ENCODE measurements at regions not wholly inside any gene's neighbourhood (a gene's known extent, or its start where the extent isn't known, plus 50 kb on each side); places are given as distances from the start of the nearest gene placed in this dataset.
"Not testable (repeated sequence)": the region's sequence is repeated elsewhere in the genome, so short reads cannot be mapped to it uniquely, and the experiment has no call there.

DNA sequence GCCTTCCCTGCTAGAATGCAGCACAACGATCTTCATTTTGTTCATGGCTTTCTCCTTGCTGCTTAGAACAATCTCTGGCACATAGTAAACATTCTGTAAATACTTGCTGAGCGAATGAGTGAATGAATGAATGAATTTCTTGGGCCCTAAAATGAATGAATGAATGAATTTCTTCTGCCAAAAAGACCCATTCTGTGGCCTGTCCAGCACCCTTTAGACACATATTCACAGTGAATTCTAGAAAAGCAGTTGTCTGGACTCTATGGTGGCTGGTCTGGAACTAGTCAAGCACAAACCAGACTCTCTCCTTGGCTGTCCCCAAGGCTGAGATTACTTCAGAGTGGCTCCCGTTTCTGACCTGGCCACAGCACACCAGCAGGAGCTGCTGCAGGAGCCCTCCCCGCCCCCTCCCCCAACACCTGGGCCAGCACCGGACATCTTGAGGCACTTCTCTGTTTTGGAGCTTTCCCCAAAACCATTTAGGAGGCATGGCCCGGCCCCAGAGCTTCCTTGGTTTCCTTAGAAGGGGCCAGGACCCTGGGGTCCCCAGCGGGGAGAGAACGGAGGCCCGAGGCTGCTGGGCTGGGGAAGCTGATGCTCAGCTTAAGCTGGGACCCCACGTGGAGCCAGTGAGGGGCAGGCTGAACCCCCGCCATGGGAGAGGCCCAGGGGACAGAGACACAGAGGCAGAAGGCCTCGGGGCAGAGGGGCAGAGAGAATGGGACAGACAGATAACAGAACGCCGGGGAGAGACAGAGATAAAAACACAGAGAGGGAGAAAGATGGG, 159.0 kb downstream of the ZFP36L2 start:
- Histone ChIP-seq H2AFZ (no peak overlapping the region), H3K27ac (no peak overlapping the region), H3K27me3 (ENCODE audit: control insufficient read depth, insufficient read depth, low read length) (no peaks in the 10 kb centered on the region), H3K36me3 (ENCODE audit: control insufficient read depth, insufficient read depth, low read length) (no peaks in the 10 kb centered on the region), H3K79me2 (no peaks in the 10 kb centered on the region), H3K4me2 (ENCODE audit: low read length) (no peak overlapping the region), H3K4me1 (peaks cover 25% of the 10 kb centered on the region), H3K9ac (no peak overlapping the region), H3K9me3 (ENCODE audit: control insufficient read depth, low read length) (no peaks in the 10 kb centered on the region), H3K4me3 (ENCODE audit: low read depth, low read length) (no peak overlapping the region)
- TF ChIP-seq, protein P1, sequence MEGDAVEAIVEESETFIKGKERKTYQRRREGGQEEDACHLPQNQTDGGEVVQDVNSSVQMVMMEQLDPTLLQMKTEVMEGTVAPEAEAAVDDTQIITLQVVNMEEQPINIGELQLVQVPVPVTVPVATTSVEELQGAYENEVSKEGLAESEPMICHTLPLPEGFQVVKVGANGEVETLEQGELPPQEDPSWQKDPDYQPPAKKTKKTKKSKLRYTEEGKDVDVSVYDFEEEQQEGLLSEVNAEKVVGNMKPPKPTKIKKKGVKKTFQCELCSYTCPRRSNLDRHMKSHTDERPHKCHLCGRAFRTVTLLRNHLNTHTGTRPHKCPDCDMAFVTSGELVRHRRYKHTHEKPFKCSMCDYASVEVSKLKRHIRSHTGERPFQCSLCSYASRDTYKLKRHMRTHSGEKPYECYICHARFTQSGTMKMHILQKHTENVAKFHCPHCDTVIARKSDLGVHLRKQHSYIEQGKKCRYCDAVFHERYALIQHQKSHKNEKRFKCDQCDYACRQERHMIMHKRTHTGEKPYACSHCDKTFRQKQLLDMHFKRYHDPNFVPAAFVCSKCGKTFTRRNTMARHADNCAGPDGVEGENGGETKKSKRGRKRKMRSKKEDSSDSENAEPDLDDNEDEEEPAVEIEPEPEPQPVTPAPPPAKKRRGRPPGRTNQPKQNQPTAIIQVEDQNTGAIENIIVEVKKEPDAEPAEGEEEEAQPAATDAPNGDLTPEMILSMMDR (IDR thresholded peaks at IDR 0.05): no peak

DNA sequence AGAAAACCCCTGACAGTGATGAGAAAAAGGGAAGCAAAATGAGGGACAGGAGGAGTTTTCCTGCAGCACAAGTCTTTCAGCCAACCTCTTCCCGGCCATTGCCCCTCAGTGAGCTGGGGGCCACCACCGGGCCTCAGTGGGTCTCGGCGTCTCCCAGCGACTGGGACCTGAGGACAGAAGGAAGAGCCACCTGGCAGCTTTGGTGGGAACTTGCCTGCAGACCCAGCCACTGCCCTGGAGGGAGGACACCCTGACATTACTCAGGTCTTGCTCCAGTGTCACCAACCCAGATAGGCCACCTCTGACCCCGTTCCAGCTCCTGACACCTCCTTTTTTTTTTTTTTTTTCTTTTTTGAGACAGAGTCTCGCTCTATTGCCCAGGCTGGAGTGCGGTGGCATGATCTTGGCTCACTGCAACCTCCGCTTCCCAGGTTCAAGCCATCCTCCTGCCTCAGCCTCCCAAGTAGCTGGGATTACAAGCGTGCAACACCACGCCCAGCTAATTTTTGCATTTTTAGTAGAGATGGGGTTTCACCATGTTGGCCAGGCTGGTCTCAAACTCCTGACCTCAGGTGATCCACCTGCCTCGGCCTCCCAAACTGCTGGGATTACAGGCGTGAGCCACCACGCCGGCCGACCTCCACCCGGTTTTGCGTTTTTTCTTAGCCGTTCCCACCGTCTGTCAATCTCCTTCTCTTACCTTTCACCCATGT, 159.7 kb downstream of the ZFP36L2 start:
- H2AFZ ChIP-seq; H3K27me3 ChIP-seq (ENCODE audit: control insufficient read depth, insufficient read depth, low read length); H3K4me3 ChIP-seq (ENCODE audit: low read depth, low read length); H3K9me3 ChIP-seq (ENCODE audit: control insufficient read depth, low read length); H3K4me2 ChIP-seq (ENCODE audit: low read length); H3K27ac ChIP-seq; H3K9ac ChIP-seq; H3K79me2 ChIP-seq; H3K36me3 ChIP-seq (ENCODE audit: control insufficient read depth, insufficient read depth, low read length): not testable (repeated sequence)
- peaks cover 17% of the 10 kb centered on the region for H3K4me1 ChIP-seq

DNA sequence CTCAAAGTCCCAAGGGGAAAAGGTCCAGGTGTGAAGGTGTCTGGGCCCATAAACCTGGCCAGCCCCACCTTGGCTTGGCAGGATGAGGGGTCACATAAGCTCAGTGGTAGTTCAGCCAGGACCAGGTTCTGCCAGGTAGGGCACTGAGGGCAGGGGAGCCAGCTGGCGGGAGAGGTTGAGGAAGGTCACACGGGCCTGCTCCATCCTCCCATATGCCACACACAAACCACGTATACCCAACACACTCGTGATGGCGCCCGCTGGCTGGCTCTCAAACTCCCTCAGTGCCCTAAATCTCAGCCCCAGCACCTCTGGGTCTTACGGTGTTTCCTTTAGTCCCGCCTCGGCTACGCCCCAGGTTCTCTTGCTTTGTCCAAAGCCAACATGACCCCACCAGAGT, 160.5 kb downstream of the ZFP36L2 start:
- Histone ChIP-seq H2AFZ (no peak overlapping the region), H3K36me3 (ENCODE audit: control insufficient read depth, insufficient read depth, low read length) (no peaks in the 10 kb centered on the region), H3K4me2 (ENCODE audit: low read length) (no peak overlapping the region), H3K4me1 (peaks cover 10% of the 10 kb centered on the region), H3K27ac (no peak overlapping the region), H3K79me2 (no peaks in the 10 kb centered on the region), H3K4me3 (ENCODE audit: low read depth, low read length) (no peak overlapping the region), H3K9me3 (ENCODE audit: control insufficient read depth, low read length) (no peaks in the 10 kb centered on the region), H3K9ac (no peak overlapping the region), H3K27me3 (ENCODE audit: control insufficient read depth, insufficient read depth, low read length) (no peaks in the 10 kb centered on the region)
- TF ChIP-seq, protein P1 (IDR thresholded peaks at IDR 0.05): no peak

DNA sequence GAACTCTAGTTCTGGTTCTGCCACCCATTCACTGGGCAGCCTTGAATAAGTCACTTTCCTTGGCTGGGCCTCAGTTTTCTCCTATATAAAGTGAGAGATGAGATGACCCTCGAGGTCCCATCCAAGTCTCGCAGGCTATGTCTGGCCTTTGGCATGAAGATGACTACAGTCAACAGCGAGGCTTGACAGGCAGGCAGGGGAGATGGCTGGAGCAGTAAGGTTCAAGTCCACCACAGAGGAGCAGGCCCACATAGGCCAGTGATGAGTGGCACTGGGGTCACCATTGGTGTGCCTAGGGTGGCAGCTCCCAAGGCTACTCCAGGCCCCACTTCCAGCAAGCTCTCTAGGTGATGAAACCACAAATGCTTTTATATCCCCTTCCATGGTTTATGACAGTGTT, 161.4 kb downstream of the ZFP36L2 start:
- Histone ChIP-seq H3K9me3 (ENCODE audit: control insufficient read depth, low read length) (no peaks in the 10 kb centered on the region), H3K27ac (no peak overlapping the region), H2AFZ (no peak overlapping the region), H3K79me2 (no peaks in the 10 kb centered on the region), H3K9ac (no peak overlapping the region), H3K4me3 (ENCODE audit: low read depth, low read length) (no peak overlapping the region), H3K27me3 (ENCODE audit: control insufficient read depth, insufficient read depth, low read length) (no peaks in the 10 kb centered on the region), H3K4me1 (peaks cover 2% of the 10 kb centered on the region), H3K36me3 (ENCODE audit: control insufficient read depth, insufficient read depth, low read length) (no peaks in the 10 kb centered on the region), H3K4me2 (ENCODE audit: low read length) (no peak overlapping the region)
- TF ChIP-seq, protein P1 (IDR thresholded peaks at IDR 0.05): no peak

DNA sequence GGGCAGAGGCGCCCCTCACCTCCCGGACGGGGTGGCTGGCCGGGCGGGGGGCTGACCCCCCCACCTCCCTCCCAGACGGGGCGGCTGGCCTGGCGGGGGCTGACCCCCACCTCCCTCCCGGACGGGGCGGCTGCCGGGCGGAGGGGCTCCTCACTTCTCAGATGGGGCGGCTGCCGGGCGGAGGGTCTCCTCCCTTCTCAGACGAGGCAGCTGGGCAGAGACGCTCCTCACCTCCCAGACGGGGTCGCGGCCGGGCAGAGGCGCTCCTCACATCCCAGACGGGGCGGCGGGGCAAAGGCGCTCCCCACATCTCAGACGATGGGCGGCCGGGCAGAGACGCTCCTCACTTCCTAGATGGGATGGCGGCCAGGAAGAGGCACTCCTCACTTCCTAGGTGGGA, 163.3 kb downstream of the ZFP36L2 start:
- not testable (repeated sequence) for H3K79me2 ChIP-seq

More for the DNA sequence above, 163.3 kb downstream of the ZFP36L2 start:
- not testable (repeated sequence) for H2AFZ ChIP-seq; H3K4me2 ChIP-seq (ENCODE audit: low read length); H3K27ac ChIP-seq; H3K36me3 ChIP-seq (ENCODE audit: control insufficient read depth, insufficient read depth, low read length); H3K27me3 ChIP-seq (ENCODE audit: control insufficient read depth, insufficient read depth, low read length); H3K9me3 ChIP-seq (ENCODE audit: control insufficient read depth, low read length); H3K4me3 ChIP-seq (ENCODE audit: low read depth, low read length); H3K4me1 ChIP-seq; H3K9ac ChIP-seq

Measured in parathyroid adenoma (tissue), 2 donors.